Prostate gland (tissue), 2 donors: ENCODE measurements at regions not wholly inside any gene's neighbourhood (a gene's known extent, or its start where the extent isn't known, plus 50 kb on each side); places are given as distances from the start of the nearest gene placed in this dataset.
"Not testable (repeated sequence)": the region's sequence is repeated elsewhere in the genome, so short reads cannot be mapped to it uniquely, and the experiment has no call there.

ENCODE experiments used
- DNase-seq: peaks from one replicate; pipeline ENCODE4 v3.0.0-alpha.2; 2019; ENCODE audit warnings: low spot score
- H3K27ac ChIP-seq, 2 donors: fragments of 200-600 bp; sonication (generic); 2 replicates each; pipeline ENCODE4 v1.5.1; 2017 to 2019
- H3K27me3 ChIP-seq: fragments of 200-600 bp; sonication (generic); replicated peaks from 2 replicates; pipeline ENCODE4 v1.5.1; 2019; ENCODE audit not compliant: insufficient read depth
- H3K36me3 ChIP-seq, 2 donors: fragments of 200-600 bp; sonication (generic); 1 replicate in 1 of 2; 2 replicates in 1 of 2; pipeline versions ENCODE4 v1.5.1 to v1.8.1; 2017 to 2019
- H3K4me1 ChIP-seq: fragments of 200-600 bp; sonication (generic); replicated peaks from 2 replicates; pipeline ENCODE4 v1.5.1; 2019
- H3K4me3 ChIP-seq, 2 donors: fragments of 200-600 bp; sonication (generic); 2 replicates each; pipeline ENCODE4 v1.5.1; 2017 to 2019
- H3K9me3 ChIP-seq: fragments of 200-600 bp; sonication (generic); 2 replicates; pipeline ENCODE4 v1.5.1; 2017
- CTCF ChIP-seq, 4 experiments: fragments of 200-600 bp in 2 of 4; fragments of 450-650 bp in 2 of 4; sonication (generic) in 2 of 4; IDR thresholded peaks; 1 replicate in 3 of 4; 2 replicates in 1 of 4; pipeline ENCODE4 v1.5.1; 2016 to 2019; ENCODE audit warnings: antibody characterized with exemption in 4 of 4, mild to moderate bottlenecking in 2 of 4, moderate library complexity in 2 of 4
- POLR2A ChIP-seq: fragments of 450-650 bp; IDR thresholded peaks from one replicate; pipeline ENCODE4 v1.6.1; 2016; ENCODE audit warnings: antibody characterized with exemption, mild to moderate bottlenecking
- POLR2AphosphoS5 ChIP-seq: sonication (generic); formaldehyde crosslinking; IDR thresholded peaks from one replicate; pipeline ENCODE4 v1.6.1; 2017; ENCODE audit warnings: antibody characterized with exemption
- WGBS: methylation state at CpG from one replicate; pipeline ENCODE4 v1.1.5; 2018; 5-methylcytosine and 5-hydroxymethylcytosine counted together
- intact Hi-C: fragments of 100-400 bp; cut with DNase I; formaldehyde crosslinking; loops from one replicate; pipeline ENCODE4 v1.14.2; 2022

GRCh38 chr2:156254637-156255067, 77.9 kb downstream of the NR4A2 start:
- peak overlapping the region; percentile 10 to 13 for H3K4me3 ChIP-seq
- WGBS, result 54% methylated on average over 26 of the region's 27 CpGs
- DNase-seq, H3K9me3 ChIP-seq, intact Hi-C loops, H3K36me3 ChIP-seq, H3K27ac ChIP-seq, H3K27me3 ChIP-seq, H3K4me1 ChIP-seq: not testable (repeated sequence)

GRCh38 chr2:156253765-156254164, 78.8 kb downstream of the NR4A2 start:
- no peak overlapping the region for H3K4me3 ChIP-seq
- 91% methylated on average over 2 of the region's 2 CpGs for WGBS
- no peaks in the 10 kb centered on the region for H3K9me3 ChIP-seq
- no peak overlapping the region for H3K27ac ChIP-seq
- no peaks in the 10 kb centered on the region for H3K36me3 ChIP-seq
- H3K4me1 ChIP-seq, result no peaks in the 10 kb centered on the region
- no peak for DNase-seq
- H3K27me3 ChIP-seq, result no peaks in the 10 kb centered on the region
- intact Hi-C loops, result no loop called here
- TF ChIP-seq CTCF (IDR thresholded peaks at IDR 0.05) (no peak), POLR2A (no peak), POLR2AphosphoS5 (no peak)

- H3K27me3 ChIP-seq, result no peaks in the 10 kb centered on the region
- no peak for DNase-seq
- no peaks in the 10 kb centered on the region for H3K9me3 ChIP-seq
- H3K4me3 ChIP-seq, result no peak overlapping the region
- H3K36me3 ChIP-seq, result no peaks in the 10 kb centered on the region
- no peaks in the 10 kb centered on the region for H3K4me1 ChIP-seq
- no peak overlapping the region for H3K27ac ChIP-seq
- TF ChIP-seq CTCF (IDR thresholded peaks at IDR 0.05), result no peak
- no peak for TF ChIP-seq POLR2A
- TF ChIP-seq POLR2AphosphoS5, result no peak
- 83% methylated on average over 1 of the region's 1 CpG for WGBS
- intact Hi-C loops, result no loop called here
Measured at GRCh38 chr2:156242874-156243273, 89.6 kb downstream of the NR4A2 start.

- H3K9me3 ChIP-seq, result no peaks in the 10 kb centered on the region
- no peak for DNase-seq
- H3K27me3 ChIP-seq, result no peaks in the 10 kb centered on the region
- no peaks in the 10 kb centered on the region for H3K4me1 ChIP-seq
- no peak overlapping the region for H3K4me3 ChIP-seq
- H3K27ac ChIP-seq, result no peak overlapping the region
- no peaks in the 10 kb centered on the region for H3K36me3 ChIP-seq
- TF ChIP-seq POLR2A, result no peak
- no peak for TF ChIP-seq POLR2AphosphoS5
- TF ChIP-seq CTCF (IDR thresholded peaks at IDR 0.05), result no peak
- WGBS, result 38% methylated on average over 2 of the region's 2 CpGs
- intact Hi-C loops, result no loop called here
Measured at GRCh38 chr2:156237558-156237957, 95.0 kb downstream of the NR4A2 start.

- Histone ChIP-seq H3K4me1 (no peaks in the 10 kb centered on the region), H3K27me3 (no peaks in the 10 kb centered on the region), H3K27ac (no peak overlapping the region), H3K9me3 (no peaks in the 10 kb centered on the region), H3K4me3 (no peak overlapping the region), H3K36me3 (no peaks in the 10 kb centered on the region)
- intact Hi-C loops, result no loop called here
- no peak for DNase-seq
- TF ChIP-seq CTCF (IDR thresholded peaks at IDR 0.05) (no peak), POLR2A (no peak), POLR2AphosphoS5 (no peak)
- WGBS, result 67% methylated on average over 1 of the region's 1 CpG
Measured at GRCh38 chr2:156229724-156230362, 102.7 kb downstream of the NR4A2 start.

- DNase-seq, H3K4me1 ChIP-seq, H3K9me3 ChIP-seq, H3K27me3 ChIP-seq, H3K36me3 ChIP-seq, intact Hi-C loops, H3K27ac ChIP-seq, H3K4me3 ChIP-seq: not testable (repeated sequence)
- WGBS, result 89% methylated on average over 1 of the region's 1 CpG
Measured at GRCh38 chr2:156223328-156223727, 109.2 kb downstream of the NR4A2 start.
